ENCODE measurements at regions not wholly inside any gene's neighbourhood (a gene's known extent, or its start where the extent isn't known, plus 50 kb on each side); places are given as distances from the start of the nearest gene placed in this dataset.

DNA sequence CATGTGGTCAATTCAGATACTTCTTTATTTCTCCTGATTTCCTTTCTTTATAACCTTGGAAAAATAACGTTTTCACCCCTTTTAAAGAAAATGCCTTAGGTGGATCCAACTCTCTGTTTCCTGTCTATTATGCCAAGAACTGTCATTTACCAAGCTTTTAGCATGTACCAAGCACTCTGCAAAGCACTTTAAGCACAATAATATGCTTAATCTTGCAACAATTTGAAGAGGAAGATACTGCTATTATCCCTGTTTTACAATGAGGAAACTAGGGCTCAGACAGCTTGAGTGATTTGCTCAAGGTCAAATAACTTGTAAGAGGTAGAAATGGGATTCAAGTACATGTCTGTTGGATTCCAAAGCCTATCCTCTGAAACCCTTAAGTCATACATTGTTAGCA is 224.8 kb upstream of the IL12B start:
- TF ChIP-seq, protein P1, sequence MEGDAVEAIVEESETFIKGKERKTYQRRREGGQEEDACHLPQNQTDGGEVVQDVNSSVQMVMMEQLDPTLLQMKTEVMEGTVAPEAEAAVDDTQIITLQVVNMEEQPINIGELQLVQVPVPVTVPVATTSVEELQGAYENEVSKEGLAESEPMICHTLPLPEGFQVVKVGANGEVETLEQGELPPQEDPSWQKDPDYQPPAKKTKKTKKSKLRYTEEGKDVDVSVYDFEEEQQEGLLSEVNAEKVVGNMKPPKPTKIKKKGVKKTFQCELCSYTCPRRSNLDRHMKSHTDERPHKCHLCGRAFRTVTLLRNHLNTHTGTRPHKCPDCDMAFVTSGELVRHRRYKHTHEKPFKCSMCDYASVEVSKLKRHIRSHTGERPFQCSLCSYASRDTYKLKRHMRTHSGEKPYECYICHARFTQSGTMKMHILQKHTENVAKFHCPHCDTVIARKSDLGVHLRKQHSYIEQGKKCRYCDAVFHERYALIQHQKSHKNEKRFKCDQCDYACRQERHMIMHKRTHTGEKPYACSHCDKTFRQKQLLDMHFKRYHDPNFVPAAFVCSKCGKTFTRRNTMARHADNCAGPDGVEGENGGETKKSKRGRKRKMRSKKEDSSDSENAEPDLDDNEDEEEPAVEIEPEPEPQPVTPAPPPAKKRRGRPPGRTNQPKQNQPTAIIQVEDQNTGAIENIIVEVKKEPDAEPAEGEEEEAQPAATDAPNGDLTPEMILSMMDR (IDR thresholded peaks at IDR 0.05; ENCODE audit: insufficient read depth, low read depth, low read length), result no peak
- no peak for DNase-seq (ENCODE audit: low read depth)
- no peak overlapping the region for H3K4me3 ChIP-seq (ENCODE audit: low read depth, low read length)

DNA sequence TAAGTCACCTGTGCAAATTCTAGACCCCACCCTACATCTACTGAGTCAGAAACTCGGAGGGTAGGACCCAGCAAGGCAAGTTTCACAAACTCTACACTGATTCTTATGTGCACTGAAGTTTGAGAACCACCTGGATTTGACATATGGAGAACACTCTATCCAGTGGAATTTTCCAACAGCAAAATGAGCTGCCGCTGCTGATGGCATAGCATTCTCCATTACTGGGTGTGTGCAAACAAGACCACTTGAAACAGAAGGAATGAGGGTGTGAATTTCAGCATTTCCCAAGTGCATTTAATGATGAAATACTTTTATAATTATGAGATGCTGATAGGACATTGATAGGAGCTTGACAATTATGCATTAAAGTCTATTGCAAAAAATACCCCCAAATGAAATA is 229.1 kb upstream of the IL12B start:
- H3K4me3 ChIP-seq (ENCODE audit: low read depth, low read length), result no peak overlapping the region
- TF ChIP-seq, protein P1 (IDR thresholded peaks at IDR 0.05; ENCODE audit: insufficient read depth, low read depth, low read length), result no peak
- DNase-seq (ENCODE audit: low read depth), result no peak

DNA sequence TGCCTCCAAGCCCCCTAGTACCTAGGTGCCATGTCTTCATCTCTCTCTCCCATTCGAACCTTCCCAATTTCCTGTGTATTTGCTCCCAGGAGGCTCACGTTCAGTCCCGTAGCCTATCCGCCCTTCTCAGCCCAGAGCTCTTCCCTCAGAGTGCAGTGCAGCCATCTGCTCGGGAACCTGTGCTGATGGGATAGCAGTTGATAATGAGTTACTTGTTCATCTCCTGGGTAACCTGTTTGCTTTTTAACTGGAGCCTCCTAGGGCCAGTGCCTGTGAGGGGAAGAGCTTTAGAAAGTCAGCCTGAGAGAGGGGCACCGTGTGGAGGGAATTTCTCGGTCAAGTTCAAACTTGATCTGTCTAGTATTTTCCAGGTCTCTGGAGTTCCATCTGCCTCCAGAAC is 229.8 kb upstream of the IL12B start:
- no peak overlapping the region for H3K4me3 ChIP-seq (ENCODE audit: low read depth, low read length)
- no peak for DNase-seq (ENCODE audit: low read depth)
- TF ChIP-seq, protein P1 (IDR thresholded peaks at IDR 0.05; ENCODE audit: insufficient read depth, low read depth, low read length), result no peak

DNA sequence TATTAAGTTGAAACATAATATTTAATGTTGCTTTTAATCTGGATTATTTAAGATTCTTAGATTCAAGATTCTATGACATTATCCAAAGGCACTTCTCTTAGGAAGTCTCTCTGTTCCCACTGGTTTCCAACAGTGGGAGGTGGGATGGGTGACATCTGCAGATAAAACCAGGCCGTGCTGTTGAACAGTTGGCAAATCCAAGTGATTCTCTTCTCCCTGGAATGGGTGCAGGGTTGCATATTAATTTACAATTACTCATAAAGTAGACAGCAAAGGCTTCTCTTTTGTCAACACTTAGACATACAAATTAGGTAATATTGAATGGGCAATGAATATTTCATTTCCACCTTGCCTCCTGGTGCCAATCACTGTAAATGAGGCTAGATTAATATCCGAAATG is 233.7 kb upstream of the IL12B start:
- no peak for DNase-seq (ENCODE audit: low read depth)
- no peak overlapping the region for H3K4me3 ChIP-seq (ENCODE audit: low read depth, low read length)
- TF ChIP-seq, protein P1 (IDR thresholded peaks at IDR 0.05; ENCODE audit: insufficient read depth, low read depth, low read length), result no peak

DNA sequence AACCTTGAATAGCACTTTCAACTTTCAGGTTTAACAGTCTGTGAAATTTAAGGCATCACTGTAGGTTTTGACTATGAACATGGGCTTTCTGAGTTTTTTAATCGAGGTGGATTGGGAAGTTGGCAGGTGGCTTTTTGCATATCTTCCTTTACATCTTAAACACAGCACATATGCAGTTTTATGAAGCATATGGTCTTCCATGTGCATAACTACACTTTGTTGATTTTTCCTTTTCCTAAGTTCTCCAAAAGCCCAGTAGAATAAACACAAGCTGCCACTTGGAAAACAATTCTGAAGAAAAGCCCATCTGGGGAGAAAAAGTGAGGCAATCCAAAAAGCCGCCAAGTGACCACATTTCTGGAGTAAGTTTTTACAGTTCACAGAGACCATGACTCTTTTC is 236.5 kb upstream of the IL12B start:
- no peak overlapping the region for H3K4me3 ChIP-seq (ENCODE audit: low read depth, low read length)
- no peak for DNase-seq (ENCODE audit: low read depth)
- TF ChIP-seq, protein P1 (IDR thresholded peaks at IDR 0.05; ENCODE audit: insufficient read depth, low read depth, low read length), result no peak

DNA sequence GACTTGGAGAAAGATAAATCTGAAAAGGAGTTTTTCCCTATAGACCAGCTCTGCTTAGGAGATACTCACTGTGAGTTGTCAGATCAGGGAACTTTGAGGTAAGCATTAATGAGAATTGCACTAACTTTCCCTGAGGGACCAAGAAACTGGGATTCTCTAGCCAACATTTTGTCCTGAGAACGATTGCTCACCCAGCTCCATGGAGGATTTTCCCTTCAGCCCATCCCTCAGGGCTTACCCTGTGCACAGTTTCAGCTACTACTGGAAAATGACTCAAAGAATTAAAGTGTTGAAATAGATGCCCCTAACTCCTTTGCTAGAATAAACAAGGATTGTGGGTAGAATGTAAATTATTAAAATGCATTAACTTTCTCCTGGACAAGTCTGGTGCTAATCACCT is 237.2 kb upstream of the IL12B start:
- DNase-seq (ENCODE audit: low read depth), result no peak
- TF ChIP-seq, protein P1 (IDR thresholded peaks at IDR 0.05; ENCODE audit: insufficient read depth, low read depth, low read length), result no peak
- H3K4me3 ChIP-seq (ENCODE audit: low read depth, low read length), result no peak overlapping the region

DNA sequence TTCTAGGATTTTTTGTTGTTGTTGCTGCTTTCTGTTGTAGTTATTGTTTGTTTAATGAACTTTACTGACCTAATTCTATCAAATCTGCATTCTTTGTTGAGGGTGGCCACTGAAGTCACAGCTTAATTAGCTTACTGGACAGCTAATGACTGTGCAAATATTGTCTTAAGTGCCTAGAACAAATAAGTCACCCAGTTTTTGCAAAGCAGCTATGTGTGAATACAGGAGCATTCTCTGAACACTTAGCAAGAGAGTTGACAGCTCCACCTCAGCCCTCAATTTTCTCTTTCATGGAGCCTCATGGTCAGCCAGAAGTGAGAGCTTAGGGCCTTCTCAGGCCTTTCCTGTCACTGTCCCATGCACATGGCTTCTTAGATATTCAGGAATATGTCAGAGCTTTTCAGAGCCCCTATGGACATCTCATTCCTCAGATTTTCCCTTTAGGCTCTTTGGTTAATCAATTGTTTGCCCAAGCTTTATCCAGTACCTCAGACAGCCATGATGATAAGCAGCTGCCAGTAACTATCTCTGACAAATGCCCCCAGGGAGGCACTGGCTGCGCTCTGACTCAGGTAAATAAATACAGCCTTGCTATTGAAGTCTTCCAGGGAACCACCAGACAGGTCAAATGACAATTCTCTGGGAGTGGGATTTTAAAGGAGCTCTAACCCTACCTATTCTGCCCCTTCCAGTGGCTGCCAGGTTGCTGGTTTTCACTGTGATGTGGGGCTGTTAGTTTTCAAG is 241.4 kb upstream of the IL12B start:
- no peak overlapping the region for H3K4me3 ChIP-seq (ENCODE audit: low read depth, low read length)
- TF ChIP-seq, protein P1 (IDR thresholded peaks at IDR 0.05; ENCODE audit: insufficient read depth, low read depth, low read length), result no peak
- no peak for DNase-seq (ENCODE audit: low read depth)

Data from fibroblast of villous mesenchyme (primary cell).